Muscle of back (tissue), 3 donors: ENCODE measurements at regions not wholly inside any gene's neighbourhood (a gene's known extent, or its start where the extent isn't known, plus 50 kb on each side); places are given as distances from the start of the nearest gene placed in this dataset.
A peak's percentile ranks its signal among the peaks of the same experiment; 100 is the strongest.
"Not testable (repeated sequence)": the region's sequence is repeated elsewhere in the genome, so short reads cannot be mapped to it uniquely, and the experiment has no call there.

Experiments used
- DNase-seq, 3 donors: peaks; one replicate each; pipeline versions ENCODE4 v3.0.0 to v3.0.0-alpha.2; 2013

- peak; percentile 7 to 60 (median 39) for DNase-seq
These were observed 2123.7 kb upstream of the RAG2 start for GRCh38 chr11:38721586-38722315.

GRCh38 chr11:38718659-38719058 is 2120.6 kb upstream of the RAG2 start:
- DNase-seq: no peak

- DNase-seq: no peak
These were observed 2120.0 kb upstream of the RAG2 start for GRCh38 chr11:38718049-38718448.

- DNase-seq: no peak
These were observed 2113.1 kb upstream of the RAG2 start for GRCh38 chr11:38711110-38711509.

- no peak for DNase-seq
These were observed 2112.2 kb upstream of the RAG2 start for GRCh38 chr11:38710262-38710661.

GRCh38 chr11:38700111-38700510 is 2102.1 kb upstream of the RAG2 start:
- DNase-seq: no peak

GRCh38 chr11:38693306-38693705 is 2095.3 kb upstream of the RAG2 start:
- no peak for DNase-seq

- not testable (repeated sequence) for DNase-seq
These were observed 2092.2 kb upstream of the RAG2 start for GRCh38 chr11:38690211-38690610.

- DNase-seq: no peak
These were observed 2089.0 kb upstream of the RAG2 start for GRCh38 chr11:38687008-38687407.

GRCh38 chr11:38683484-38683883 is 2085.4 kb upstream of the RAG2 start:
- DNase-seq: no peak

- no peak for DNase-seq
These were observed 2082.7 kb upstream of the RAG2 start for GRCh38 chr11:38680746-38681145.

- no peak for DNase-seq
These were observed 2082.1 kb upstream of the RAG2 start for GRCh38 chr11:38680166-38680565.

GRCh38 chr11:38672445-38672844 is 2074.4 kb upstream of the RAG2 start:
- DNase-seq: no peak

GRCh38 chr11:38667359-38667758 is 2069.3 kb upstream of the RAG2 start:
- no peak for DNase-seq

- DNase-seq: no peak
These were observed 2050.6 kb upstream of the RAG2 start for GRCh38 chr11:38648604-38649003.

GRCh38 chr11:38646382-38646781 is 2048.3 kb upstream of the RAG2 start:
- peak in 2 of 3 donors; percentile 7 to 24 for DNase-seq

- DNase-seq: no peak
These were observed 2042.8 kb upstream of the RAG2 start for GRCh38 chr11:38640854-38641253.

- DNase-seq: no peak
These were observed 2014.7 kb upstream of the RAG2 start for GRCh38 chr11:38612701-38613100.

- DNase-seq: not testable (repeated sequence)
These were observed 2003.3 kb upstream of the RAG2 start for GRCh38 chr11:38601371-38601770.

GRCh38 chr11:38598418-38598817 is 2000.4 kb upstream of the RAG2 start:
- DNase-seq: peak in 1 of 3 donors; percentile 2

GRCh38 chr11:38595359-38596016 is 1997.5 kb upstream of the RAG2 start:
- DNase-seq: not testable (repeated sequence)

GRCh38 chr11:38594895-38595294 is 1996.9 kb upstream of the RAG2 start:
- no peak for DNase-seq

GRCh38 chr11:38593649-38594048 is 1995.6 kb upstream of the RAG2 start:
- peak in 1 of 3 donors; percentile 6 for DNase-seq

GRCh38 chr11:38582756-38583155 is 1984.7 kb upstream of the RAG2 start:
- no peak for DNase-seq
